Thymus (tissue), 11 donors: ENCODE measurements at regions not wholly inside any gene's neighbourhood (a gene's known extent, or its start where the extent isn't known, plus 50 kb on each side); places are given as distances from the start of the nearest gene placed in this dataset.

Source experiments
- DNase-seq, 9 donors: peaks; one replicate each; pipeline ENCODE4 v3.0.0-alpha.2; 2013; ENCODE audit warnings: low spot score in 9 of 9, low read depth in 6 of 9, missing footprints in 1 of 9
- H3K27ac ChIP-seq, 2 donors: one replicate each; pipeline ENCODE4 v1.5.1; 2013; ENCODE audit warnings: control low read depth in 1 of 2, low read depth in 1 of 2, low read length in 1 of 2, mild to moderate bottlenecking in 1 of 2, moderate library complexity in 1 of 2
- H3K27me3 ChIP-seq, 2 donors: one replicate each; pipeline ENCODE4 v1.5.1; 2013; ENCODE audit warnings: low read length in 1 of 2; ENCODE audit not compliant: control insufficient read depth in 2 of 2, insufficient read depth in 1 of 2
- H3K36me3 ChIP-seq, 2 donors: one replicate each; pipeline ENCODE4 v1.5.1; 2013; ENCODE audit warnings: low read length in 1 of 2, mild to moderate bottlenecking in 1 of 2, moderate library complexity in 1 of 2; ENCODE audit not compliant: control insufficient read depth in 2 of 2, insufficient read depth in 2 of 2
- H3K4me1 ChIP-seq, 2 donors: one replicate each; pipeline ENCODE4 v1.5.1; 2013; ENCODE audit warnings: low read length in 2 of 2; ENCODE audit not compliant: control insufficient read depth in 2 of 2, insufficient read depth in 2 of 2
- H3K4me3 ChIP-seq, 2 donors: one replicate each; pipeline ENCODE4 v1.5.1; 2013; ENCODE audit warnings: low read length in 2 of 2, control low read depth in 1 of 2, mild to moderate bottlenecking in 1 of 2
- H3K9me3 ChIP-seq, 2 donors: one replicate each; pipeline ENCODE4 v1.5.1; 2013; ENCODE audit warnings: low read length in 1 of 2, mild to moderate bottlenecking in 1 of 2; ENCODE audit not compliant: control insufficient read depth in 2 of 2, insufficient read depth in 1 of 2
- WGBS: extraction: QIAGEN DNeasy Blood & Tissue Kit; methylation state at CpG from one replicate; pipeline ENCODE4 v1.1.7; 2013; 5-methylcytosine and 5-hydroxymethylcytosine counted together
- donor health status: healthy.

- Histone ChIP-seq H3K4me1 (no peaks in the 10 kb centered on the region), H3K27ac (no peak overlapping the region), H3K4me3 (no peak overlapping the region), H3K9me3 (no peaks in the 10 kb centered on the region), H3K36me3 (no peaks in the 10 kb centered on the region), H3K27me3 (no peaks in the 10 kb centered on the region)
- DNase-seq: no peak
- WGBS: 100% methylated on average over 1 of the region's 1 CpG
Measured at GRCh38 chr4:41435510-41435909, 102.4 kb upstream of the LIMCH1 start.

- no peaks in the 10 kb centered on the region for H3K36me3 ChIP-seq
- H3K9me3 ChIP-seq: no peaks in the 10 kb centered on the region
- no peaks in the 10 kb centered on the region for H3K4me1 ChIP-seq
- WGBS: 92% methylated on average over 4 of the region's 4 CpGs
- H3K27me3 ChIP-seq: no peaks in the 10 kb centered on the region
- no peak for DNase-seq
- H3K27ac ChIP-seq: peak overlapping the region in 1 of 2 donors; percentile 26
- H3K4me3 ChIP-seq: no peak overlapping the region
Measured at GRCh38 chr4:41436419-41436818, 101.5 kb upstream of the LIMCH1 start.

GRCh38 chr4:41437111-41437536, 100.8 kb upstream of the LIMCH1 start:
- DNase-seq: no peak
- WGBS: 95% methylated on average over 2 of the region's 2 CpGs
- H3K4me1 ChIP-seq: no peaks in the 10 kb centered on the region

GRCh38 chr4:41438931-41439297, 99.0 kb upstream of the LIMCH1 start:
- Histone ChIP-seq H3K4me3 (no peak overlapping the region), H3K27me3 (no peaks in the 10 kb centered on the region), H3K9me3 (no peaks in the 10 kb centered on the region), H3K27ac (no peak overlapping the region), H3K4me1 (no peaks in the 10 kb centered on the region), H3K36me3 (no peaks in the 10 kb centered on the region)
- WGBS: 96% methylated on average over 1 of the region's 1 CpG
- DNase-seq: no peak

More at GRCh38 chr4:41437111-41437536, 100.8 kb upstream of the LIMCH1 start:
- Histone ChIP-seq H3K27ac (peak overlapping the region in 1 of 2 donors; percentile 35), H3K36me3 (no peaks in the 10 kb centered on the region), H3K27me3 (no peaks in the 10 kb centered on the region), H3K4me3 (no peak overlapping the region), H3K9me3 (no peaks in the 10 kb centered on the region)

GRCh38 chr4:41442810-41443209, 95.1 kb upstream of the LIMCH1 start:
- no peak for DNase-seq
- H3K4me3 ChIP-seq: no peak overlapping the region
- no peaks in the 10 kb centered on the region for H3K36me3 ChIP-seq
- H3K4me1 ChIP-seq: no peaks in the 10 kb centered on the region
- no peaks in the 10 kb centered on the region for H3K9me3 ChIP-seq
- no peak overlapping the region for H3K27ac ChIP-seq
- no peaks in the 10 kb centered on the region for H3K27me3 ChIP-seq

GRCh38 chr4:41443340-41444079, 94.4 kb upstream of the LIMCH1 start:
- no peak for DNase-seq
- Histone ChIP-seq H3K4me3 (no peak overlapping the region), H3K36me3 (no peaks in the 10 kb centered on the region), H3K9me3 (no peaks in the 10 kb centered on the region), H3K27me3 (no peaks in the 10 kb centered on the region), H3K27ac (no peak overlapping the region), H3K4me1 (no peaks in the 10 kb centered on the region)
- WGBS: 77% methylated on average over 5 of the region's 5 CpGs

- no peak for DNase-seq
- WGBS: 92% methylated on average over 1 of the region's 1 CpG
- Histone ChIP-seq H3K27me3 (no peaks in the 10 kb centered on the region), H3K4me3 (no peak overlapping the region), H3K36me3 (no peaks in the 10 kb centered on the region), H3K9me3 (no peaks in the 10 kb centered on the region), H3K4me1 (no peaks in the 10 kb centered on the region), H3K27ac (no peak overlapping the region)
Measured at GRCh38 chr4:41446391-41446790, 91.6 kb upstream of the LIMCH1 start.

GRCh38 chr4:41446981-41447725, 90.8 kb upstream of the LIMCH1 start:
- no peaks in the 10 kb centered on the region for H3K27me3 ChIP-seq
- DNase-seq: no peak
- H3K27ac ChIP-seq: no peak overlapping the region
- WGBS: 98% methylated on average over 11 of the region's 11 CpGs
- H3K36me3 ChIP-seq: no peaks in the 10 kb centered on the region
- no peaks in the 10 kb centered on the region for H3K9me3 ChIP-seq
- H3K4me3 ChIP-seq: no peak overlapping the region
- H3K4me1 ChIP-seq: no peaks in the 10 kb centered on the region

GRCh38 chr4:41448934-41449333, 89.0 kb upstream of the LIMCH1 start:
- H3K27ac ChIP-seq: no peak overlapping the region
- no peaks in the 10 kb centered on the region for H3K36me3 ChIP-seq
- no peak overlapping the region for H3K4me3 ChIP-seq
- H3K27me3 ChIP-seq: no peaks in the 10 kb centered on the region
- no peaks in the 10 kb centered on the region for H3K9me3 ChIP-seq
- no peaks in the 10 kb centered on the region for H3K4me1 ChIP-seq
- no peak for DNase-seq
- 94% methylated on average over 7 of the region's 7 CpGs for WGBS
